ENCODE measurements at regions not wholly inside any gene's neighbourhood (a gene's known extent, or its start where the extent isn't known, plus 50 kb on each side); places are given as distances from the start of the nearest gene placed in this dataset.

GRCh38 chr2:183575481-183575880 is 451.2 kb downstream of the NUP35 start:
- Mint-ChIP-seq H3K27ac (no peak overlapping the region), H3K9me3 (peaks cover 3 to 14% (median 13%) of the 10 kb centered on the region in 3 donors), H3K36me3 (no peaks in the 10 kb centered on the region), H3K4me1 (no peaks in the 10 kb centered on the region), H3K4me3 (no peak overlapping the region), H3K27me3 (no peaks in the 10 kb centered on the region)
- Histone ChIP-seq H3K4me1 (ENCODE audit: control insufficient read depth in 1 of 2, extremely low read depth in 1 of 2, insufficient read depth in 2 of 2, low read length in 2 of 2) (no peaks in the 10 kb centered on the region), H3K9me3 (peaks cover 4% of the 10 kb centered on the region), H3K4me3 (ENCODE audit: control insufficient read depth in 1 of 2, extremely low read depth in 1 of 2, low read length in 1 of 2) (no peak overlapping the region), H3K27ac (ENCODE audit: low read length) (no peak overlapping the region), H3K36me3 (ENCODE audit: control insufficient read depth in 2 of 2, extremely low read depth in 1 of 2, insufficient read depth in 1 of 2, low read length in 1 of 2) (no peaks in the 10 kb centered on the region), H3K27me3 (replicated peaks in 1 of 2; ENCODE audit: control insufficient read depth in 2 of 2, extremely low read depth in 1 of 2, insufficient read depth in 2 of 2, low read length in 1 of 2) (no peaks in the 10 kb centered on the region)
- CTCF ChIA-PET, result no interaction called here
- no peak for DNase-seq
- no peak for ATAC-seq (replicated peaks in 1 of 4)
- no CpG with 5 or more reads among the region's 2 CpGs for WGBS (ENCODE audit: insufficient coverage)
- POLR2A ChIA-PET, result no interaction called here

GRCh38 chr2:183579686-183580085 is 455.4 kb downstream of the NUP35 start:
- Mint-ChIP-seq H3K27ac (no peak overlapping the region), H3K4me3 (no peak overlapping the region), H3K27me3 (no peaks in the 10 kb centered on the region), H3K36me3 (no peaks in the 10 kb centered on the region), H3K9me3 (peaks cover 3 to 6% (median 3%) of the 10 kb centered on the region in 3 donors), H3K4me1 (no peaks in the 10 kb centered on the region)
- Histone ChIP-seq H3K36me3 (ENCODE audit: control insufficient read depth in 2 of 2, extremely low read depth in 1 of 2, insufficient read depth in 1 of 2, low read length in 1 of 2) (no peaks in the 10 kb centered on the region), H3K4me3 (ENCODE audit: control insufficient read depth in 1 of 2, extremely low read depth in 1 of 2, low read length in 1 of 2) (no peak overlapping the region), H3K4me1 (ENCODE audit: control insufficient read depth in 1 of 2, extremely low read depth in 1 of 2, insufficient read depth in 2 of 2, low read length in 2 of 2) (no peaks in the 10 kb centered on the region), H3K27me3 (replicated peaks in 1 of 2; ENCODE audit: control insufficient read depth in 2 of 2, extremely low read depth in 1 of 2, insufficient read depth in 2 of 2, low read length in 1 of 2) (no peaks in the 10 kb centered on the region), H3K9me3 (peaks cover 4% of the 10 kb centered on the region), H3K27ac (ENCODE audit: low read length) (no peak overlapping the region)
- POLR2A ChIA-PET, result no interaction called here
- CTCF ChIA-PET, result no interaction called here
- ATAC-seq (replicated peaks in 1 of 4), result no peak
- 70% methylated on average over 3 of the region's 5 CpGs for WGBS (ENCODE audit: insufficient coverage)
- no peak for DNase-seq

GRCh38 chr2:183592271-183592670 is 468.0 kb downstream of the NUP35 start:
- ChIA-PET CTCF (interaction anchor here in 1 of 2 donors (0.7 kb wide), 1 partner anchor 79 kb away, joined by 7 read pairs; no protein-coding TSS in a partner anchor), POLR2A (no interaction called here)
- Mint-ChIP-seq H3K27me3 (no peaks in the 10 kb centered on the region), H3K27ac (no peak overlapping the region), H3K4me1 (no peaks in the 10 kb centered on the region), H3K9me3 (peaks cover 5 to 12% (median 8%) of the 10 kb centered on the region in 3 donors), H3K36me3 (no peaks in the 10 kb centered on the region), H3K4me3 (no peak overlapping the region)
- no peak for ATAC-seq (replicated peaks in 1 of 4)
- H3K4me1 ChIP-seq (ENCODE audit: control insufficient read depth in 1 of 2, extremely low read depth in 1 of 2, insufficient read depth in 2 of 2, low read length in 2 of 2), result no peaks in the 10 kb centered on the region
- no peak overlapping the region for H3K27ac ChIP-seq (ENCODE audit: low read length)
- no peak overlapping the region for H3K4me3 ChIP-seq (ENCODE audit: control insufficient read depth in 1 of 2, extremely low read depth in 1 of 2, low read length in 1 of 2)
- DNase-seq, result no peak
- no CpG with 5 or more reads among the region's 4 CpGs for WGBS (ENCODE audit: insufficient coverage)
- peaks cover 2% of the 10 kb centered on the region for H3K9me3 ChIP-seq
- no peaks in the 10 kb centered on the region for H3K36me3 ChIP-seq (ENCODE audit: control insufficient read depth in 2 of 2, extremely low read depth in 1 of 2, insufficient read depth in 1 of 2, low read length in 1 of 2)
- no peaks in the 10 kb centered on the region for H3K27me3 ChIP-seq (replicated peaks in 1 of 2; ENCODE audit: control insufficient read depth in 2 of 2, extremely low read depth in 1 of 2, insufficient read depth in 2 of 2, low read length in 1 of 2)

- ChIA-PET CTCF (no interaction called here), POLR2A (no interaction called here)
- Mint-ChIP-seq H3K27me3 (no peaks in the 10 kb centered on the region), H3K4me3 (no peak overlapping the region), H3K9me3 (peaks cover 3 to 7% (median 5%) of the 10 kb centered on the region in 3 donors), H3K27ac (no peak overlapping the region), H3K4me1 (no peaks in the 10 kb centered on the region), H3K36me3 (no peaks in the 10 kb centered on the region)
- Histone ChIP-seq H3K4me3 (ENCODE audit: control insufficient read depth in 1 of 2, extremely low read depth in 1 of 2, low read length in 1 of 2) (no peak overlapping the region), H3K4me1 (ENCODE audit: control insufficient read depth in 1 of 2, extremely low read depth in 1 of 2, insufficient read depth in 2 of 2, low read length in 2 of 2) (no peaks in the 10 kb centered on the region), H3K27ac (ENCODE audit: low read length) (no peak overlapping the region), H3K9me3 (peaks cover 2% of the 10 kb centered on the region), H3K36me3 (ENCODE audit: control insufficient read depth in 2 of 2, extremely low read depth in 1 of 2, insufficient read depth in 1 of 2, low read length in 1 of 2) (no peaks in the 10 kb centered on the region), H3K27me3 (replicated peaks in 1 of 2; ENCODE audit: control insufficient read depth in 2 of 2, extremely low read depth in 1 of 2, insufficient read depth in 2 of 2, low read length in 1 of 2) (no peaks in the 10 kb centered on the region)
- DNase-seq (no peak), ATAC-seq (replicated peaks in 1 of 4) (no peak)
- no CpG with 5 or more reads among the region's 1 CpG for WGBS (ENCODE audit: insufficient coverage)
Observed at GRCh38 chr2:183594150-183594549, 469.9 kb downstream of the NUP35 start.

GRCh38 chr2:183597841-183598240 is 473.6 kb downstream of the NUP35 start:
- no peak overlapping the region for H3K27ac ChIP-seq (ENCODE audit: low read length)
- 100% methylated on average over 1 of the region's 1 CpG for WGBS (ENCODE audit: insufficient coverage)
- DNase-seq (no peak), ATAC-seq (replicated peaks in 1 of 4) (no peak)
- Mint-ChIP-seq H3K4me1 (no peaks in the 10 kb centered on the region), H3K36me3 (no peaks in the 10 kb centered on the region), H3K27ac (no peak overlapping the region), H3K4me3 (no peak overlapping the region), H3K9me3 (peaks cover 3 to 5% (median 3%) of the 10 kb centered on the region in 3 donors), H3K27me3 (no peaks in the 10 kb centered on the region)
- H3K36me3 ChIP-seq (ENCODE audit: control insufficient read depth in 2 of 2, extremely low read depth in 1 of 2, insufficient read depth in 1 of 2, low read length in 1 of 2), result no peaks in the 10 kb centered on the region
- peaks cover 2% of the 10 kb centered on the region for H3K9me3 ChIP-seq
- H3K4me1 ChIP-seq (ENCODE audit: control insufficient read depth in 1 of 2, extremely low read depth in 1 of 2, insufficient read depth in 2 of 2, low read length in 2 of 2), result no peaks in the 10 kb centered on the region
- no peak overlapping the region for H3K4me3 ChIP-seq (ENCODE audit: control insufficient read depth in 1 of 2, extremely low read depth in 1 of 2, low read length in 1 of 2)
- ChIA-PET POLR2A (no interaction called here), CTCF (no interaction called here)
- no peaks in the 10 kb centered on the region for H3K27me3 ChIP-seq (replicated peaks in 1 of 2; ENCODE audit: control insufficient read depth in 2 of 2, extremely low read depth in 1 of 2, insufficient read depth in 2 of 2, low read length in 1 of 2)

GRCh38 chr2:183604065-183604464 is 479.8 kb downstream of the NUP35 start:
- H3K27ac Mint-ChIP-seq, result no peak overlapping the region
- ChIA-PET CTCF (no interaction called here), POLR2A (no interaction called here)
- H3K4me3 Mint-ChIP-seq, result no peak overlapping the region
- no peak for ATAC-seq (replicated peaks in 1 of 4)
- H3K36me3 Mint-ChIP-seq, result no peaks in the 10 kb centered on the region
- DNase-seq, result no peak
- no peaks in the 10 kb centered on the region for H3K27me3 Mint-ChIP-seq
- Histone ChIP-seq H3K36me3 (ENCODE audit: control insufficient read depth in 2 of 2, extremely low read depth in 1 of 2, insufficient read depth in 1 of 2, low read length in 1 of 2) (no peaks in the 10 kb centered on the region), H3K4me3 (ENCODE audit: control insufficient read depth in 1 of 2, extremely low read depth in 1 of 2, low read length in 1 of 2) (no peak overlapping the region), H3K9me3 (no peaks in the 10 kb centered on the region), H3K4me1 (ENCODE audit: control insufficient read depth in 1 of 2, extremely low read depth in 1 of 2, insufficient read depth in 2 of 2, low read length in 2 of 2) (no peaks in the 10 kb centered on the region), H3K27me3 (replicated peaks in 1 of 2; ENCODE audit: control insufficient read depth in 2 of 2, extremely low read depth in 1 of 2, insufficient read depth in 2 of 2, low read length in 1 of 2) (no peaks in the 10 kb centered on the region), H3K27ac (ENCODE audit: low read length) (no peak overlapping the region)
- peaks cover 0 to 2% (median 0%) of the 10 kb centered on the region in 3 donors for H3K9me3 Mint-ChIP-seq
- no CpG with 5 or more reads among the region's 5 CpGs for WGBS (ENCODE audit: insufficient coverage)
- no peaks in the 10 kb centered on the region for H3K4me1 Mint-ChIP-seq

- H3K27ac Mint-ChIP-seq, result no peak overlapping the region
- no peaks in the 10 kb centered on the region for H3K27me3 Mint-ChIP-seq
- no peak overlapping the region for H3K4me3 ChIP-seq (ENCODE audit: control insufficient read depth in 1 of 2, extremely low read depth in 1 of 2, low read length in 1 of 2)
- no peaks in the 10 kb centered on the region for H3K27me3 ChIP-seq (replicated peaks in 1 of 2; ENCODE audit: control insufficient read depth in 2 of 2, extremely low read depth in 1 of 2, insufficient read depth in 2 of 2, low read length in 1 of 2)
- WGBS (ENCODE audit: insufficient coverage), result no CpG with 5 or more reads among the region's 3 CpGs
- DNase-seq (no peak), ATAC-seq (replicated peaks in 1 of 4) (no peak)
- H3K4me3 Mint-ChIP-seq, result no peak overlapping the region
- H3K36me3 Mint-ChIP-seq, result no peaks in the 10 kb centered on the region
- ChIA-PET POLR2A (no interaction called here), CTCF (no interaction called here)
- no peaks in the 10 kb centered on the region for H3K9me3 ChIP-seq
- H3K4me1 Mint-ChIP-seq, result no peaks in the 10 kb centered on the region
- no peaks in the 10 kb centered on the region for H3K4me1 ChIP-seq (ENCODE audit: control insufficient read depth in 1 of 2, extremely low read depth in 1 of 2, insufficient read depth in 2 of 2, low read length in 2 of 2)
- H3K27ac ChIP-seq (ENCODE audit: low read length), result no peak overlapping the region
- H3K36me3 ChIP-seq (ENCODE audit: control insufficient read depth in 2 of 2, extremely low read depth in 1 of 2, insufficient read depth in 1 of 2, low read length in 1 of 2), result no peaks in the 10 kb centered on the region
- H3K9me3 Mint-ChIP-seq, result peaks cover 0 to 2% (median 0%) of the 10 kb centered on the region in 3 donors
Observed at GRCh38 chr2:183605440-183605839, 481.2 kb downstream of the NUP35 start.
